ENCODE measurements at regions not wholly inside any gene's neighbourhood (a gene's known extent, or its start where the extent isn't known, plus 50 kb on each side); places are given as distances from the start of the nearest gene placed in this dataset.

DNA sequence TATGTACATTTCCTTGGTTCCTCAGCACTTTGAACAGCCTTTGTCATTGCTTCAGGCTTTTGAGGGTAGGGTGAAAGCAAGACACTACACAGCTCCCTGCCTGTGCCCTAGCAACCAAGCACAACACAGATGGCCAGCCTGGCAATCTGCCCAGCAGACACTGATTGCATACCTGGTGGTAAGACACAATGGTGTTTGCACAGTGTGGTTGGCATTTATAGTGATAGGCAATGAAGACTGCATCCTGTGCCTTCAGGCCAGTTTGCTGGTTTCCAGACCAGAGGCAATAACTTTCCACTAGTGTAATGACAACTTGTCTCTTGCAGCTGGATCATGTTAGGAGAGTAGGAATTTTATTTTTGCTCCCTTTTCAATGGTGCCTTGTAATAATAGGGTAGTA, 144.5 kb upstream of the TNC start:
- FAIRE-seq, result no peak

DNA sequence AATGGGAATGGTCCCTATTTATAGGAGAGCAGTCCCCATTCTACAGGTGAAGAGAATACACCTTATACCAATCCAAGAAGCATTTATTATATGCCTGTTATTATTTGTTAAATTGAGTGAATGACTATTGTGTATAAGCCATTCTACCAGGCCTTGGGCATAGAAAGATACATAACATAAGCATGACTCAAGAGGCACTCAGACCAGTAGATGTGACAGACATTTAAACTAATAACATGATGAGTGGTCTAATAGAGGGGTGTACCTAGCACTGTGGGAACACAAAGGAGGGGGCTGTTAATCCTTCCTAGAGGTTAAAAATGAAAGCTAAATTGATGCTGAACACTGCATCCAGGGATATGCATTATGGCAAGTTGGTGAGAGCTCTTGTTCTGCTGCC, 145.0 kb upstream of the TNC start:
- no peak for FAIRE-seq

DNA sequence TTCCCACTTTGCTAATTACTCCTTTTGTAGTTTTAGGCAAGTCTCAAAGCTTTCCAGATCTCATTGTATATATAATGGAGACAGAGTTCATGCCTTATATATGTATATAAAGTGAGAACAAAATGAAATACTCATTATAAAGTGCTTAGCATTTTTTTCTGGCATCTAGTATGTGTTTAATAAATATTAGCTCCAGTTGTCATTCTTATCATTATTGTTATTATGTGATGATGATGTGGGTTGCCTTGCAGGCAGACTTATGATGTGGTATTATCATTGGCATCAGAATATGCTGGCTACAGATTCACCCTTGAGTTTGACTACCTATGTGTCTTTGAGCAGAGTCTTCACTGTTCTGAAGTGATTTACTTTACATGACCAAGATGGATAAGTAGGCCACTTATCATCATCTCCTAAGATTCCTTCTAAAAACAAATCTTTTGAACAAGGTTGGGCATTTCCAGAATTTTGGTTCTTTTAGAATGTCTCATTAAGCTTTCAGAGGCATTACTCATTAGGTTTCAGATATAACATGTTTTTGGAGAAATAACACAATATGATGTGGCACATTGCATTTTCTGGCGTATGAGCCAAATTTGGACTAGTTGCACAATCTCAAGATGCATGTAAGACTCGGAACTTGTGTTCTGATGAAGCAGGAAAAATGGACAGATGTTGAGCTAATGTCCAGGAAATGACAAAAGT, 145.6 kb upstream of the TNC start:
- FAIRE-seq, result no peak

DNA sequence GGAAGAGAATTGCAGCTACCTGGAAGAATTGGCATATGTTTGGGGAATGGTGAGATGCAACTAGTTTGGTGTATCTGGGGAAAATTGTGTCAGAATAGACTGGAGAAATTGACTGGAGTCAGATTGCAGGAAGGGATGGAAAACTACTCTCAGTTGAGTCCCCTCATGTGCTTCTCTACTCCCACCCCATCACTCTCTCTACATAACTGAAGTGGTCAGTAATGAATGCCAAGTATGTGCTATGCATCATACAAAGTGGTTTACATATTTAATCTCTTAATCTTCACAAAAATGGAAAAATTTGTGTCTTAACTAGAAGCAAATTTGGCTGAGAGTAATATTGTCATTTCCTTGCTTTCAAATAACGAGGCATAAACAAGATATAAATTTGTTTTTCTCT, 146.4 kb upstream of the TNC start:
- no peak for FAIRE-seq

DNA sequence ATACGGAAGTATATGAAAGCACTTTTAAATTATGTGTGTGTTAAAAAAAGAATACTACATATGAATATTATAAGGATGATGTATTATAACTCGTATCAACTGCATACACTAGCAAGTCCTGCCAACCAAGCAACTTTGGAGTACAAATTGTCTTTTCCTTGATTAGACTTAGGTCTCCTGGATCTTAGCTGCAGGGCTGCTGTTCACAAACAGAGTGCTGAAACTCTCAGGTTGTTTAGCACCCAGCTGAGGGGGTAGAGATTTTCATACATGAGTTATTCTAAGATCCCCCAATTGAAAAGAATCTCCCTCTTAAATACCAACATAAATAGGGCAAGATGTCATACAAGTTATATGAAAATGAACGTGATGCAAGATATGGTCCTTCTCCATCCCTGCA, 149.8 kb upstream of the TNC start:
- no peak for FAIRE-seq

DNA sequence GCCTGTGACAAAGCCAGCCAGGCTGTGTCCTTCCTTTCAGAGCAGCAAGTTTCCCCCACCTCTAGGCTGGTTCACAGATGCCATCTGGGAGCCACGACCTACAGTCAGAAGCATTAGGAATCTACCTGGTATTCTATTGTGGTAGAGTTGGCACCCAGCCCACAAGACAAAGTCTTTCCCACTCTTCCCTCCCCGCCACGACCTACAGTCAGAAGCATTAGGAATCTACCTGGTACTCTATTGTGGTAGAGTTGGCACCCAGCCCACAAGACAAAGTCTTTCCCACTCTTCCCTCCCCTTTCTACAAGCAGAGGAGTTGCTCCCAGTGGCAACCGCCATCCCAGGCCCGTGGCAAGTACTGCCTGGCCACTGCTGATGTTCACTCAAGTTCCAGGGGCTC, 157.8 kb upstream of the TNC start:
- FAIRE-seq, result no peak

DNA sequence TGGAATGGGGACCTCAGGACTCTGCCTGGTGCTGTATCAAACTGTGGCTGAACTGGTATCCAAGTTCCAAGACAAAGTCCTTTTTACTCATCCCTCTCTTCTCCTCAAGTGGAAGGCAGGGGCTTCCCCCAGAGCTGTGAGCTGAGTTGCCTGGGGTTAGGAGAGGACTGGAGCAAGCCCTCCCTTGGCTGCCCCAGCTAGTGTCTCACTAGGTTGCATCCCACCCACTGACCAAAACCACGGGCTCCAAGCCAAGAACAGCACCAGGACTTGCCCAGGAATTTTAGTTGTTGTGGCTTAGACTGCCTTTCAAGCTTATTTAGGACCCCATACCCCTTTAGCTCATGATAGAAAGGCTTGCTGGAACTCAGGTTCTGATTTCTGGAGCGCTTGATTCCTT, 158.7 kb upstream of the TNC start:
- FAIRE-seq, result no peak

DNA sequence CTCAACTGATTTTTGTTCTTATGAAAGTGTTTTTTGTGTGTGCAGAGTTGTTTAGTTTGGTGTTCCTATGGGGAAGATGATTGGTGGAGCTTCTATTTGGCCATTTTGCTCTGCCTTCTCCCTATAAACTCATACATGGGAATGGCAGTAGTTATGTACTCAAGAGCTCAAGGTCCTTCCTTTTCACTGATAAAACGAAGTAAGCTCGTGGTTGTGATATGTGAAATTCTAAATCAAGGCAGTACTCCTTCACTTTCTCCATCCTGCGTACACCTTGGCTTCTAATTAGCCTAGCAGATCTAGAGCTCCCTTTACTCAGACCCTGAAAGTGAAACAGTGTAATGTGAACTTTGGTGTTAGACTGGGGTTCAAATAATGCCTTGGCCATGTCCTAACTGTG, 159.3 kb upstream of the TNC start:
- FAIRE-seq, result no peak

DNA sequence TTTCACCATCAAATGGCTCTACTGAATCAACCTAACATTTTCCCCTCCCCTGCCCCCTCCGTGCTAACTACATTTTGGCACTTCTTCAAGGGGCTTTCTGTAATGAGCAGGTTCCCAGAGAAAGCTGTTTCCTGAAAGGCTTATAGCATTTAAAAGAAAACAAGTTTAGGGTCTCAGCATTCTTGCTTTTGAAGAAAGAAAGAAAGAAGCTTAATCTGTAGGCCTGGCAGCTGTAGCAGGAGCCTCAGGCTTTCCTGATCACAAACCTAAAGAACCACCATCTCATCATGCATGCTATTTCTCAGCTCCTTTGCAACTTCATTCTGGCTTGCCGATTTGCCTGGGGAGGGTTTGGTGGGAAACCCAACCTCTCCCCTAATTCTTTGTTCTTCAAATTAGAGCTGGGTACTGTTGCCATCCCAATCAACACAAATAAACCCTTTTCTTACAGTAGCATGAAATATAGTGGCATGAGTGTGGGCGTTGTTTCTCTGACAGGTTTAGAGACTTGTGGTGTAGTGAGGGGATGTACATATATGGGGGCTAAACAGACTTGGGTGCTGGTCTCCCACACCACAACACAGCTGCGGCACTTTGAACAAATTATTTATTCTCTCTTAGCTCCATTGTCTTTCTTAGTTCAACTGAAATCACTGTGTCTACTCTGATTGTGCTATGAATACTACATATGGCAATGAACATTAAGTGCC, 160.5 kb upstream of the TNC start:
- FAIRE-seq, result no peak

DNA sequence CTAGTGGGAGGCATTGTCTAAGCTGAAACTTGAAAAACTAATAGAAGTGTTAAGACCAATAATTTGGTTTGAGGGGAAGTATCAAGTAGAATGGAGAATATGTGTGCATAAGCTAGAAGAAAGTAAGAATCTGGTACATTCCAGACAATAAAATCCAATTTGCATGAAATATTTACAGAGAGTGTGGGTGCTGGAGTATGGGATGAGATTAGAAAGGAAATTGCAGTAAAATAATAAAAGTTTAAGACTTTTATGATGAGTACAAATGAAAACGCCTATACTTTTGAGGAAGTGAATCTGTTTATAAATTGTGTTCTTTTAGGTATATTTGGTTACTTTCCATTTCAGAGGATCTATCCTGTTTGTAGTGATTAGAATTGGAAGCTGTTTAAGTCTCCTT, 165.4 kb upstream of the TNC start:
- FAIRE-seq, result no peak

DNA sequence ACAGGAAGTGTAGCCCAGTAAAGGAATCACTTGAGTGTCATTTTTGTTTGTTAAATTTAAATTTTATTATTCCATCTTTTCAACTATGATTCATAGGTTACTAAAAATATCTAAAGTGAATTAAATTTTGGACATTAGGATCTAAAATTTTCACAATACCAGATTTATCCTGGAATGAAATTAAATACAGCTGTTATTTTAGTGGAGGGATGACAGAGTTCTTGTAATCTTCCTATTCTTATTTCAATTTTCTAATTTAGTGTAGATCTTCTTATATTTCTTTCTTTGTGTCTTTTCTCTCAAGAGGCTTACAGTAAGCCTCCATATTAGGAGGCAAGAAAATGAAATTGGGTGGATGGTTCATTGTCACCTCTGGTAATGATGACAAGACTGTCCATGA, 167.9 kb upstream of the TNC start:
- FAIRE-seq, result no peak

DNA sequence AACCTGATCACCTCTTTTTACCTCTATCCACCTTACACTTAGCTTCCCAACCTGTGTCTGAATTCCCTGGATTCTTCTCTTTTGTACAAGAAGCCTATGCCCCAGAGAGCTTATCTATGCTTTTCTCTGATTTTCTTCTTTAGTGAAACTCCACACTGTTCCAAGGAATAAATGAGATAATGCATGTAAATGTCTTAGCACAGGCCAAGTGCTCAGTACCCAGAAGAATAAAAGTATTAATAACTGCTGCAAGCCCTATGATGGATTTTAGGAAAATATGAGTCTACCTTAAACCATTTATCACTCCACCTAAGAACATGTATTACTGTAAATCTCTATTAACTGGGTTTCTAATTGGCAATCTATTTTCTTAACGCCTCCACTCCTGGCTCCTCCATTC, 168.5 kb upstream of the TNC start:
- no peak for FAIRE-seq

DNA sequence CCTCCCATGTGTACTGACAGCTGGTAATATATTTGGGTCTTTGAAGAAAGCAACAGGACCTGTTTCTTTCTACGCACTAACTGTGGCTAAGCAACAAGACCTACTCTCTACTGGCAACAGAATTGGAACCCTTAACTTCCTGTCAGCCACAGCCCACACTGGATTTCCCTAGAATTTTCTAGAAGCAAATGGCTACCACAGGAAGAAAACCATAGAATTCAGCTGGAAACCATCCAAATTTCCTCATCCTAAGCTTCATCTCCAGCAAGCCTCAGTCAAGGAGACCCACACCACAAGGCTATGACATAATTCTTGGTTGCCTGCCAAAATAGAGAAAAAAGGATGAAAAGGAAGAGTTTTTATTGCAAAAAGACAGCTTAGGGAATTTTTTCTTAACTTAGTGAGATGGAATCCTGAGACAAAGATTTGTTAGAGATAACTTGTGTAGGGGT, 171.8 kb upstream of the TNC start:
- no peak for FAIRE-seq

DNA sequence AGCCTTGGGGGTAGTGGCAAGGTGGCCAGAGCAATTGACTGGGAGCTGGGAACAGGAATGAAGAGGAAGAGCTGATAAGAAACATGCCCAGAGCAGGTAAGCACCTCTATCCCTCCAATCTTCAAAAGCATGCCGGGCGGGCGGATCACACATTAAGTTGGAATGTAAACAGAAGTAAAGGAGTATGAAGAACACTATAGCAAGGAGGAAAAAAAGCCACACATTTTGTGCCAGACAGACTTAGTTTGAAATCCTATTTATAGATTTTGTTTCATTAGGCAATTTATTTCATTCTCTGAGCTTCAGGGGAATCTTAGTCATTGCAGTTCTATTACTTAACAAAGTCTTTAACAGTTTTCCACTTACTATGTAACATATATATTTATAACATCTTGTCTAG, 173.9 kb upstream of the TNC start:
- FAIRE-seq, result no peak

DNA sequence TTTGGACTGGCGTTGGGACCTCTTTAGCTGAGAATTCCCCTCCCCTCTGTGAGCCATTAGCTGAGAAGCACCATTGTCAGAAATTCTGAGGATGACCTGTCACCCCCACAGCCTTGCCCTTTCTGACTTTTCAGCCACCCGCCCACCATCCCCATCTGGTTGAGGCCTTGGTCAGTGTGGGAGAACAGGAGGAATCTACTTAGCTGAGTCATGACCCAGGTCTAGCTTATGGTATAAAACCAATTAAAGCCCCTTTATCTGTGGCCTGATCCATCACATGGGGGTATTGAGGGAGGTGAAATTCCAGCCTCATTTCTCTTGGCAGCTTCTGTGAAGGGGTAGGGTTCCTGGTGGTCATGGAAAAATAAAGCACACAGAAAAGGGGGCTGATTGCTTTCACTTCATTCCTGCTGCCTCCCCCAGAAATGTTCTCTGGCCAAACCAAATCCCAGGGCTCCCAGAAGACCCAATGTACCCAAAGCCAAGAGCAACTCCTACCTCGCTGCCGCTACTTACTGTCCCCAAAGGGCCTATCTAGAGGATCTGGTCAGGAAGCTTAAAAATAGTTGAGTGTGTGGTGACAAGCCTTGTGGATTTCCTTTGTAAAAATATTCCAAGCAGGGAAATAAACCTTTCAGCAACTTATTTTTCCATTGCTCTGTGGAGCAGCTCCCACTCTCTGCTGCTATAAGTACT, 174.8 kb upstream of the TNC start:
- FAIRE-seq, result no peak

DNA sequence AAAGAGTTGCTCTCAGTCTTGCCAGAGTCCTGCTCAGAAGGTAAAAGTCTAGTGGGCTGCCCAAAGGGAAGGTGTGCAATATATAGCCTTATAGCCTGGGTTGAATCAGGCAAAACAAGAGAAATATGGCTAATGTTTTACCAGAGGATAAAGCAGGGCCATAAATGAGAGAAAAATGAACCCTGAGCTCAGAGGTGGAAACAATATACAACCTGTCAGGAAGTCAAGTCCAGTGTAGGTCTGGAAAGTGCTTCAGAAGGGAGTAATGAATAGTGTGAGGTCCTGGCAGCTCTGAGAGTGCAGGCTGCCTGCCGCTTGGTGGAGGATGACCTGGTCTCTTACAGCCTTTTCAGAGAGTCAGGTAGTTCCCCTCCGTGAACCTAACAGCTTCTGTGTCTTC, 177.8 kb upstream of the TNC start:
- no peak for FAIRE-seq

DNA sequence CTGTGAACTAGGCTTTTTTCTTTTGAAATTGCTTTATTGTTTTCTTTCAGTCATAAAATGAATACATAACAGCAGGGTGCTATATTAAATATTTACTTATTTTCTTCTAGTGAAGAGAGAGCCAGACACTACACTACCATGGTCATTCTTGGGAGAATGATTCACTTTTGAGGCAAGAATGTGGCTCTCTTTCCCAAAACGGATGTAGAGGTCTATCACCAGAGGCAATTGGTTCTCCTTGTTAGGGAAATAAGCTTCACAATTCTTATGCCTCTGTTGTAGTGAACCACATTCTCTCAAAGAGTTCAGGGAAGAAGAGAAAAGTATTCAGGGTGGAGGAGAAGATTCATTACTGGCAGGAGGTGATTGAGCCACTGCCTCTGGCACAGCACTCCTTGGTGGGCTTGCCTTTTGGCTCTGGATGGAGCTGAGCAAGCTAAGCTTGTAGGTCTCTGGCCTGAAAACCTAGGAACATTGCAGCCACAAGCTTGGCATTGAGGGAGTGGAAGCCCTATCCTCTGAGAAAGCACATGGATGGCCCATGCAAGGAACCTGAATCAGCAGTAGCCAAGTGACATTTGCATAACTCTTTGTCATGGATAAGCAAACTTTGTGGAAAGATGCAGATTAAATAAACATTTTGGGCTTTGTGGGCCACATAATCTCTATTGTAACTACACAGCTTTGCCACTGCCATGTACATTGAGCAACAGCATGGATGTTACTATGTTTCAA, 179.0 kb upstream of the TNC start:
- FAIRE-seq, result no peak

DNA sequence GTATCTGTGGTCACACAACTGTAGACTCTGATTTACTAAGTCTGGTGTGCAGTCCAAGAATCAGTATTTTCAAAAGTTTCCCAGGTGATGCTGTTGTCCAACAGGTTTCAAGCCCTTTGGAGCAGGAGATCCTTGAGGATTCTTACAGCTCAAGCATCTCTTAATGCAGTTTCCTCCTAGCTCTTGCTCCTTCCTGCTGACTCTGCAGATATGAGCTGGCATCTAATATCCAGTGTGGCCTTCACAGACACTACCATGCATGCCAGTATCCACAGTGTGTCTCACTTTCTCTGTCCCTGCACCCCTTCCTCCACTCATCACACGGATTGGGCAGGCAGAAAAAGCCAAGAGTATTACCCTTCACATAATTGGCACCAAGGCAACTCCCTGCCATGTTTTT, 182.2 kb upstream of the TNC start:
- FAIRE-seq, result no peak

DNA sequence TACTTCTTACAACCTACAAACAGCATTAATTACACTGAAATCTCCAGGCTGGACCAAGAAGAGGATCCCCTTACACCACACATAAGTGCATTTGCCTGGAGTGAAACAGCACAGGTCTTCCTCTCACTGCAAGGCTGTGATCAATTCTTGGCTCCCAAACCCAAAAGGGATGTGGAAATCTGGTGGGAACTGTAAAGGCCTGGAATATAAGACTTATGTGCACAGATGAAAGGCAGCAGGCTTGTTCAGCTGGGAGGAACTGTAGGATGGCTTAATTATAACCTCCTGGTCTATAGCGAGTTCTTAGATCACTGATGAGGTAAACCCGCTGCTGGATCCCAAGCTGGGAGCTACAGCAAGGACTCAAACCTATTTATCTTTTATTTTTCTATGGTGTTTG, 182.9 kb upstream of the TNC start:
- FAIRE-seq, result no peak

DNA sequence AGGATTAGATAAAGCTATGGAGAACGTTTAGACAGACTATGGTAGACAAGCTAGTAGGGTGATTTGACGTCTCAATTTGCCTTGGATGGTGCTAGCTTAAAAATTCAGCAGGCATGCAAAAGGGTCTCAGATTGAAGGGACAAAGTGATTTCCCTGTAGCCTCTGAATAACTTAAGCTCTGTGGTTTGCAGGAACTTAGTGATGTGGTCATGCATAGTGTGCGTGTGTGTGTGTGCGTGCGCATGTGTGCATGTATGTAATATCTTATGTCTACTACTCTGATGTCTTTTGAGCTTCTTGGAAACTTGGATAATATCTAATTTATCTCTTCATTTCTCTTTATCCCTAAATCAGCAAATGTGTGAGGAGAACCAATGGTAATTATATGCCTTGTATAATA, 183.6 kb upstream of the TNC start:
- no peak for FAIRE-seq

DNA sequence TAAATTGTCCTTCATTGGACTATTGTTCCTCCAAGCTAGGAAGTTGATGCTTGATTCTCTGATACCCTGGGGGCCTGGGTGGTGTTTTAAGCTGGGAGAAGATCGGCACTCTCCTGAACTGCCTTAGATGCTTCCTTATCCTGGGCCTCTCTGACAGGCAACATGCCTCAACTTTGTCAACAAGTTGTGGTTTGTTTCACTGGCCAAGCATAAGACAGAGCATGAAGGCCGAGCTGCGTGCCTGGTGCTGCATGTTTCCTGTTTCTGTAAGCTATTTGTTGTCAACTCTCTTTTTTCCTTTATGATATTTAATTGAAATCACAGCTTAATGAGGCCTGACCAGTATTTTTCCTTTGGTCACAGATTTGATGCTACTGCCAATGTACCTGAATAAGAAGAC, 187.6 kb upstream of the TNC start:
- no peak for FAIRE-seq

DNA sequence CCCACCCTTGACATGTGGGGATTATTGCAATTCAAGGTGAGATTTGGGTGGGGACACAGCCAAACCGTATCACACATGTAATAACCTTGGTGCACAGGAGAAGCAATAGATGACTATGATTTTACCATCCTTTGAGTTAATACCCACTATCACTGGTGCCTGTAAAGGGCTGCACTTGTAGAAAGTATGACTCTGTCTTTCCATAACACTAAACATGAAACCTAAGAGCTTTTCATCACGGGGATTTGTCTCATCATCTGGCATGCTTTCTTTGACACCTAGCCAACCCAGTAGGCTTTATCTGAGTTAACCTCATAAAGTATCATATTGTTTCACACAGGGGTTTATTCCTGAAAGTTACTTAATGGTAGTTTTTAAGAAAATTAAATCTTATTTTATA, 188.9 kb upstream of the TNC start:
- FAIRE-seq, result no peak

DNA sequence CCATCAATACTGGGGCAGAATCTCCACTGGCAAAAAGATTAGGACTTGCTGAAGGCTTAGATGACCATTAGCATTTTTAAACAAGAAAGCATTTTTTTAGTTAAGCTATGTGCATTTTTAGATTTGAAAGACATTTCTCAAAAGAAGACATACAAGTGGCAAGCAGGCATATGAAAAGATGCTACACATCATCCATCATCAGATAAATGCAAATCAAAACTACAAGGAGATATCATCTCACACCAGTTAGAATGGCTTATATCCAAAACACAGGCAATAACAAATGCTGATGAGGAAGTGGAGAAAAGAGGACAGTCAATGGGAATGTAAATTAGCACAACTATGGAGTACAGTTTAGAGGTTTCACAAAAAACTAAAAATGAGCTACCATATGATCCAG, 195.6 kb upstream of the TNC start:
- FAIRE-seq, result no peak

DNA sequence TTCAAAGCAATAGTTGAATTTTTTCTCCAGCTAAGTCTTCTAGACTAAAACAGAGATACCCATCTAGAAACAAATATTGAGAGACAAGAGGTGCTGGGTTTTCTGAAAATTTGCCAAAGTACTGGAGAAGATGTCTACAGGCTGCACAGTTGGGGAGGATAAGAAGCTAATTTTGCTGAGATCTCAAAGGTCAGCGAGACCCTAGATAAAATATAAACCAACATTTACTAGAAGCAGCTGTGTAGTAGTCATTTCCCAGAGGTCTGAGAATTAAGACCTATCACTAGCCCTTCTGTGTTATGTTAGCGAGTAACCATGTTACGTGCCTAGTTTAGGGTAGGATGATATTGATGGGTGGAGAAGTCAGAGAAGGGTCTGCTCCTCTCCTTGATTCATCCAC, 208.5 kb upstream of the TNC start:
- FAIRE-seq, result no peak
